HepG2 (cell line): ENCODE measurements at regions not wholly inside any gene's neighbourhood (a gene's known extent, or its start where the extent isn't known, plus 50 kb on each side); places are given as distances from the start of the nearest gene placed in this dataset.

Source experiments
- ATAC-seq: fragments of 200-7000 bp; cut with Tn5 transposase; 3 replicates; pipeline ENCODE4 v1.9.1; 2020; ENCODE audit warnings: mild to moderate bottlenecking, moderate library complexity
- BruUV-seq: library from RNA; stranded (reverse); fragments of 400-500 nt; replicated peaks from 2 replicates; lab custom pipeline; 2021; lab: Mats Ljungman, UMichigan
- CTCF ChIA-PET: fragments of 300-600 bp; formaldehyde crosslinking; extraction: SDS; loops from one replicate; lab custom pipeline; 2021; ENCODE audit warnings: low total read pairs, inconsistent platforms, low intra/inter-chr PET ratio; lab: Yijun Ruan, JAX
- POLR2A ChIA-PET: fragments of 350-600 bp; sonication (Branson Sonifier 250); formaldehyde crosslinking; loops from one replicate; lab custom pipeline; 2020; ENCODE audit warnings: antibody characterized with exemption, inconsistent platforms; lab: Yijun Ruan, JAX
- DNase-seq: peaks from one replicate; pipeline ENCODE4 v3.0.0-alpha.2; 2015; ENCODE audit warnings: low spot score
- FAIRE-seq: peaks from 3 replicates; lab custom pipeline; 2011; peaks lifted over from hg19 to GRCh38; lab: Jason Lieb, UNC
- H2AFZ ChIP-seq: one replicate; pipeline ENCODE4 v1.6.1; 2011; ENCODE audit warnings: low read length, inconsistent platforms
- H3K27ac ChIP-seq: fragments of 300-600 bp; 3 replicates; pipeline ENCODE4 v1.8.0; 2011; ENCODE audit warnings: mixed run types, mild to moderate bottlenecking, mixed read lengths, low read length, inconsistent platforms; ENCODE audit not compliant: insufficient read depth; ENCODE audit errors: extremely low read length
- H3K27me3 ChIP-seq, 2 experiments: fragments of 200-600 bp in 1 of 2; 2 replicates in 1 of 2; 3 replicates in 1 of 2; pipeline versions ENCODE4 v1.6.0 to v1.8.0; 2011; ENCODE audit warnings: low read length in 2 of 2, mild to moderate bottlenecking in 2 of 2, moderate library complexity in 2 of 2, inconsistent platforms in 1 of 2; ENCODE audit not compliant: insufficient read depth in 2 of 2, control insufficient read depth in 1 of 2
- H3K36me3 ChIP-seq, 2 experiments: fragments of 200-600 bp in 1 of 2; replicated peaks in 1 of 2; 2 replicates in 1 of 2; 3 replicates in 1 of 2; pipeline versions ENCODE4 v1.5.1 to v1.8.0; 2011; ENCODE audit warnings: low read length in 2 of 2, inconsistent platforms in 1 of 2; ENCODE audit not compliant: insufficient read depth in 2 of 2, control insufficient read depth in 1 of 2
- H3K4me1 ChIP-seq: 2 replicates; pipeline ENCODE4 v1.5.1; 2012; ENCODE audit warnings: low read length, inconsistent platforms; ENCODE audit not compliant: insufficient read depth
- H3K4me2 ChIP-seq: 2 replicates; pipeline ENCODE4 v1.6.0; 2011; ENCODE audit warnings: low read depth, low read length, inconsistent platforms
- H3K4me3 ChIP-seq, 3 experiments: fragments of 200-600 bp in 1 of 3; sonication (generic), shearing (Covaris generic) in 1 of 3; replicated peaks in 1 of 3; 2 replicates each; pipeline ENCODE4 v1.5.1; 2011 to 2016; ENCODE audit warnings: low read length in 3 of 3, inconsistent platforms in 2 of 3, low read depth in 2 of 3, mild to moderate bottlenecking in 2 of 3, control low read depth in 1 of 3, mixed read lengths in 1 of 3; ENCODE audit not compliant: insufficient read depth in 1 of 3
- H3K79me2 ChIP-seq: one replicate; pipeline ENCODE4 v1.6.1; 2011; ENCODE audit warnings: low read length, inconsistent platforms; ENCODE audit not compliant: insufficient read depth
- H3K9ac ChIP-seq: 2 replicates; pipeline ENCODE4 v1.6.0; 2011; ENCODE audit warnings: mild to moderate bottlenecking, low read depth, low read length, inconsistent platforms; ENCODE audit not compliant: insufficient read depth
- H3K9me3 ChIP-seq: 2 replicates; pipeline ENCODE4 v1.5.1; 2012; ENCODE audit warnings: mild to moderate bottlenecking, low read length
- H4K20me1 ChIP-seq: 2 replicates; pipeline ENCODE4 v1.6.0; 2011; ENCODE audit warnings: inconsistent platforms, mild to moderate bottlenecking, low read length, moderate library complexity; ENCODE audit not compliant: insufficient read depth
- CHD4 ChIP-seq: fragments of 200-600 bp; sonication (generic); IDR thresholded peaks from 2 replicates; pipeline ENCODE4 v1.7.0; 2017; ENCODE audit warnings: mild to moderate bottlenecking, low read length, borderline replicate concordance
- CREB1 ChIP-seq, 2 experiments: fragments of 450-650 bp in 1 of 2; IDR thresholded peaks; 2 replicates each; pipeline ENCODE4 v1.6.1; 2016 to 2017; ENCODE audit warnings: control low read depth in 1 of 2, mild to moderate bottlenecking in 1 of 2, missing compliant biosample characterization in 1 of 2, missing genetic modification characterization in 1 of 2
- ZNF589 ChIP-seq: sonication (generic); formaldehyde crosslinking; conservative IDR thresholded peaks from 2 replicates; pipeline ENCODE4 v1.8.0; 2022; ENCODE audit warnings: mild to moderate bottlenecking, moderate library complexity, missing genetic modification reagents
- WGBS: methylation state at CpG from one replicate; pipeline ENCODE4 v1.1.6; 2017; ENCODE audit warnings: low lambda C conversion rate; 5-methylcytosine and 5-hydroxymethylcytosine counted together
- in situ Hi-C: cut with HindIII; loops from 2 replicates; pipeline ENCODE4 v1.10.0; 2017; ENCODE audit warnings: low pct_unique_long_range_greater_than_20kb; ENCODE audit not compliant: extremely low pct_ligation_motif_present
- intact Hi-C: fragments of 100-400 bp; cut with micrococcal nuclease; formaldehyde crosslinking; loops from one replicate; pipeline ENCODE4 v1.10.0; 2022; ENCODE audit not compliant: unreplicated experiment
- TF ChIP-seq, protein P1 (sequence below): sonication (generic); formaldehyde crosslinking; IDR thresholded peaks from 2 replicates; pipeline ENCODE4 v1.4.0; 2020; ENCODE audit warnings: missing genetic modification reagents

DNA sequence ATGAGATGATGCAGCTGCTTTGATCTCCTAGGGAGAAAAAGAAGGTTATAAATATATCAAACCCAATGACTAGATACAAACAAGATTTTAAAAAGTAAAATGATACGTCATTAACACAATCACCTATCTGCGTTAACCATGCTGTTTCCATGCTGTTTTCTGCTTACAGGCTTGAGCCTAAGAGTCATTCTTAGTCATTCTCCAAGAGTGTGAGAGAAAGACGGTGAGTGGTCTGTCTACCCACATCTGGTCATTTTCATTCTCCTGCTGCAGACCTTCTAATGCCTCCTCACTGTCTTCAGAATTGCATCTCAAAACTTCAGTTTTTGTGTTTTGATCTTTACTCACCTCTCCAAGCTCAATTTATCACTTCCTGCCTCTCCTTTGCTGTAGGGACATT lies 98.0 kb upstream of the ELMO1 start:
- no peaks in the 10 kb centered on the region for H3K36me3 ChIP-seq
- H3K4me1 ChIP-seq, result no peaks in the 10 kb centered on the region
- H3K27me3 ChIP-seq, result peaks cover 0 to 4% of the 10 kb centered on the region in 2 experiments; a peak in 1 of 5 replicates
- CTCF ChIA-PET, result no interaction called here
- 0% methylated on average over 3 of the region's 3 CpGs for WGBS
- no peaks in the 10 kb centered on the region for H3K9me3 ChIP-seq
- POLR2A ChIA-PET, result no interaction called here
- H3K4me2 ChIP-seq, result no peak overlapping the region
- TF ChIP-seq, protein P1, sequence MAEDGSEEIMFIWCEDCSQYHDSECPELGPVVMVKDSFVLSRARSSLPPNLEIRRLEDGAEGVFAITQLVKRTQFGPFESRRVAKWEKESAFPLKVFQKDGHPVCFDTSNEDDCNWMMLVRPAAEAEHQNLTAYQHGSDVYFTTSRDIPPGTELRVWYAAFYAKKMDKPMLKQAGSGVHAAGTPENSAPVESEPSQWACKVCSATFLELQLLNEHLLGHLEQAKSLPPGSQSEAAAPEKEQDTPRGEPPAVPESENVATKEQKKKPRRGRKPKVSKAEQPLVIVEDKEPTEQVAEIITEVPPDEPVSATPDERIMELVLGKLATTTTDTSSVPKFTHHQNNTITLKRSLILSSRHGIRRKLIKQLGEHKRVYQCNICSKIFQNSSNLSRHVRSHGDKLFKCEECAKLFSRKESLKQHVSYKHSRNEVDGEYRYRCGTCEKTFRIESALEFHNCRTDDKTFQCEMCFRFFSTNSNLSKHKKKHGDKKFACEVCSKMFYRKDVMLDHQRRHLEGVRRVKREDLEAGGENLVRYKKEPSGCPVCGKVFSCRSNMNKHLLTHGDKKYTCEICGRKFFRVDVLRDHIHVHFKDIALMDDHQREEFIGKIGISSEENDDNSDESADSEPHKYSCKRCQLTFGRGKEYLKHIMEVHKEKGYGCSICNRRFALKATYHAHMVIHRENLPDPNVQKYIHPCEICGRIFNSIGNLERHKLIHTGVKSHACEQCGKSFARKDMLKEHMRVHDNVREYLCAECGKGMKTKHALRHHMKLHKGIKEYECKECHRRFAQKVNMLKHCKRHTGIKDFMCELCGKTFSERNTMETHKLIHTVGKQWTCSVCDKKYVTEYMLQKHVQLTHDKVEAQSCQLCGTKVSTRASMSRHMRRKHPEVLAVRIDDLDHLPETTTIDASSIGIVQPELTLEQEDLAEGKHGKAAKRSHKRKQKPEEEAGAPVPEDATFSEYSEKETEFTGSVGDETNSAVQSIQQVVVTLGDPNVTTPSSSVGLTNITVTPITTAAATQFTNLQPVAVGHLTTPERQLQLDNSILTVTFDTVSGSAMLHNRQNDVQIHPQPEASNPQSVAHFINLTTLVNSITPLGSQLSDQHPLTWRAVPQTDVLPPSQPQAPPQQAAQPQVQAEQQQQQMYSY (CRISPR knock-in tag), result no peak
- TF ChIP-seq CREB1 (IDR thresholded peaks at IDR 0.05), result peak; percentile 39; the same call in 1 of the 2 replicates
- TF ChIP-seq CREB1 (CRISPR knock-in tag; IDR thresholded peaks at IDR 0.05), result no peak
- TF ChIP-seq CHD4, result no peak
- no peak for TF ChIP-seq ZNF589 (CRISPR knock-in tag)
- DNase-seq (no peak), ATAC-seq (no peak), FAIRE-seq (no peak)
- no peak overlapping the region for H3K4me3 ChIP-seq
- BruUV-seq, result no TSS peak
- in situ Hi-C loops (no loop called here), intact Hi-C loops (no loop called here)
- no peak overlapping the region for H2AFZ ChIP-seq
- H4K20me1 ChIP-seq, result no peaks in the 10 kb centered on the region
- H3K9ac ChIP-seq, result no peak overlapping the region
- no peaks in the 10 kb centered on the region for H3K79me2 ChIP-seq
- H3K27ac ChIP-seq, result no peak overlapping the region
